ENCODE measurements at regions not wholly inside any gene's neighbourhood (a gene's known extent, or its start where the extent isn't known, plus 50 kb on each side); places are given as distances from the start of the nearest gene placed in this dataset.
"Not testable (repeated sequence)": the region's sequence is repeated elsewhere in the genome, so short reads cannot be mapped to it uniquely, and the experiment has no call there.

- DNase-seq (ENCODE audit: low read depth): no peak
These were observed 248.3 kb downstream of the PHF14 start for GRCh38 chr7:11221984-11222383.

- DNase-seq (ENCODE audit: low read depth): no peak
These were observed 250.9 kb downstream of the PHF14 start for GRCh38 chr7:11224535-11224934.

GRCh38 chr7:11228515-11228914 is 254.8 kb downstream of the PHF14 start:
- no peak for DNase-seq (ENCODE audit: low read depth)

- DNase-seq (ENCODE audit: low read depth): no peak
These were observed 257.5 kb downstream of the PHF14 start for GRCh38 chr7:11231190-11231589.

- DNase-seq (ENCODE audit: low read depth): no peak
These were observed 258.8 kb downstream of the PHF14 start for GRCh38 chr7:11232462-11232861.

- no peak for DNase-seq (ENCODE audit: low read depth)
These were observed 260.2 kb downstream of the PHF14 start for GRCh38 chr7:11233871-11234270.

DNA sequence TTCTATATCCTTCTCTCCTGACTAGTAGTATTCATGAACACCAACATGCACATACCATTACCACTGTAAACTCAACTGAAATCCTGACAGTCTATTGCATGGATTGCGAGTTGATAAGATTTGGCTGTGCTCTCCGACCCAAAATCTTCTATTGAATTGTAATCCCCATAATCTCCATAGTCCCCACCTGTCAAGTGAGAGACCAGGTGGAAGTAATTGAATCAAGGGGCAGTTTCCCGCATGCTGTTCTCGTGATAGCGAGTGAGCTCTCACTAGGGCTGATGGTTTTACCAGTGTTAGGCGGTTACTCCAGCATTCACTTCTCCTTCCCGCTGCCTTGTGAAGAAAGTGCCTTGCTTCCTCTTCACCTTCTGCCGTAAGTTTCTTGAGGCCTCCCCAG is 261.8 kb downstream of the PHF14 start:
- DNase-seq (ENCODE audit: low read depth): no peak

- DNase-seq (ENCODE audit: low read depth): no peak
These were observed 263.0 kb downstream of the PHF14 start for GRCh38 chr7:11236680-11237079.

- no peak for DNase-seq (ENCODE audit: low read depth)
These were observed 264.1 kb downstream of the PHF14 start for GRCh38 chr7:11237742-11238141.

- DNase-seq (ENCODE audit: low read depth): peak; percentile 14
These were observed 265.6 kb downstream of the PHF14 start for GRCh38 chr7:11239316-11239715.

DNA sequence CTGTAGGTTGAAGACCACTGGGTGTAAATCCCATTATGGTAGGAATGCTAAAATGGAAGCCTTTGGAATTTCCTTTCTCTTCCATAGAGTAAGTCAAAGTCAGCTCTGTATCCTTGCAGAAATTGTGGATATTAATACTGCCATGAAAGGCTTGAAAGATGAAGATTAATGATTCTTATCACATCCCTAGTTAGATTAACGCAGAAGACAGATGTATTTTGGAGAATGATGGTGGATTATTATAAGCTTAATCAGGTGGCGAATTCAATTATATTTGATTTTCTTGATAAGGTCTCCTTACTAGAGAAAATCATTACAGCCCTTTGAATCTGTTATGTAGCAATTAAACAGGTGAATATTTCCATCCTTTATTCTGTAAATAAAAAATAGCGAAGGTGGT is 270.1 kb downstream of the PHF14 start:
- DNase-seq (ENCODE audit: low read depth): no peak

- DNase-seq (ENCODE audit: low read depth): no peak
These were observed 270.5 kb downstream of the PHF14 start for GRCh38 chr7:11244149-11244548.

- no peak for DNase-seq (ENCODE audit: low read depth)
These were observed 273.9 kb downstream of the PHF14 start for GRCh38 chr7:11247545-11247944.

DNA sequence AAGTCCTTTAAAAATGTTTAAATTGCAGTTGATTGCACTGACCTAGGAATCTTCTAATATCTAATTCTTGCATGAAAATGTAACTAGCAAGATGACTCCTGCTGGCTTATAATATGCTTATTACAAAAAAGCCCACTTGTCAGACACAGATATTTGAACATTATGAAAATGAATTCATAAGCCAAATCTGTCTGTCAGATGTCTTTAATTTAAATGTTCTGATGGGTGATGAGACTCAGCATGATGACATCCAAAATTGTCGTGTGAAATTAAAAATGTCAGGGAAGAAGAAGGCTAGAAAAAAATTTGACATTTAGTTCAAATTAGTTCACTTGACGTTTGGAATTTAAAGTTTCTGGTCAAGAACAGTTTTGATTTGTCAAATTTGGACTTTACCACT is 277.8 kb downstream of the PHF14 start:
- DNase-seq (ENCODE audit: low read depth): no peak

DNA sequence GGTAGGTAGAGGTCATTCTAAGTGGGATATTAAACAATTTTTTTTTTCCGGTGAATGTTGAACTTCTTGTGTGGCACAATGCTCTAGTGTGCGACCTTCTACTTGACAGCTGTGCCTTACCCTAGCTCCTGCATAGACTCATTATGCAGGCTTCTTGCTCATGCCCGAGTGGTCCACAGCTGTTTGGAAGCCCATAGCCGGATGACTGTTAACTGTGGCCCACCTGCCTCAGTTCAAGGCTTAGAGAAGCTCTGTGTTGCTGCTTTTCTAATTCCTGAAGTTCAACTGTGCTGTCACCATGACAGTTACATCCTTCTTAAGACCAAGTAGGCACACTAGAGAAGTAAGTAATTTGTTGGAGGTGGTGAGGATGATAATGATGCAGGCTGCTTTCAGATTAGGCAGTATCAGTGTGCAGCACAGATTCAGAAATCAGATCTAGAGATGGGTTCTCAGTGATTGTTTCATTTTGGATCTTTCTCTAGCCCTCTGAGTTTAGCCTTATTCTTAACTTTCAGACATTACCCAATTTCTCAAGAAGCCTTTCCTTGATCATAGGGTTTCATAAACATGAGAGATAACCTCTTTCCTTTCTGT is 278.4 kb downstream of the PHF14 start:
- DNase-seq (ENCODE audit: low read depth): no peak

DNA sequence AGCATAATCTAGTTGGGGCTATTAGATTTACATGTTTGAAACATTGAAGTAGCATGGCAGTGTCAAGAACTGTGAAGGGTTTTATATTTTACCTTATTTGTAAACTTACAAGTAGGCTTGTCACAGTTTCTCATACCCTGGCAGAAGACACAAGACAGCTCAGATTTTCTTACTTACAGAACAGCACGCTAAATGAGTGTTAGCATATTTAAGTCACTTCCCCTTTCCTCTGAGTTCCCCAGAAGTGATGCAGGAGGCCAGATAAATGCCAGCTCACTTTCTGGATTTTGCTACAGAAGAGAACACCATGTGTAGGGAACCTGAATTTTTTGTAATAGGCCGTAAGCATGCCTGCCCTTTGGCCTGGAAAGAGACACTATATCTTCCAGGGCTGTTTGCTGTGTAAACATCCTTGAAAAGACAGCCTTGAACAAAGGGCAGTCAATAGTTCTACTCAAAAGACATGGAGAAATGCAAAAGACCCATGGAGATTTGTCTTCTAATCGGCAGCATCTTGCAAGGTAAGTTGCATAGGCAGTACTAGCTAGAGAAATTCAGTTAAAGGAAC is 279.1 kb downstream of the PHF14 start:
- no peak for DNase-seq (ENCODE audit: low read depth)

DNA sequence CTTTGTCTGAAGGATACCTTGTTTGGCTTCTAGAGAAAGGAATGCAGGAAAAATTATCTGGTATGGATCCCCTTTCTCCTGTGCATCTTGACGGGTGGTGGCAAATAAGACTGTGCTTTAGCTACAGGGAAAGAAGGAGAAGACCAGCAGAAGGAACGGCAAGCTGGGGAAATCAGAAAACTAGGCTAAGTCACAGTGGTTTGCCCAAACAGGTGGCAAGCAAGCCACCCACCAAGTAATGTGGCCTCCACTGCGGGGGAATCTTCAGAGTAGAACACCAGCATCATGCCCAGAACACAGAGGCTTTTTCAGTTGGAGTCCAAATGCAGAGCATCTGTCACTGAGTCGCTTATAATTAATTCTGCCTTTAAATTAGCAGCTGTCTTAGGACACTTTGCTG is 282.8 kb downstream of the PHF14 start:
- DNase-seq (ENCODE audit: low read depth): no peak

- DNase-seq (ENCODE audit: low read depth): no peak
These were observed 287.8 kb downstream of the PHF14 start for GRCh38 chr7:11261470-11261869.

GRCh38 chr7:11266101-11266500 is 292.4 kb downstream of the PHF14 start:
- DNase-seq (ENCODE audit: low read depth): no peak

- DNase-seq (ENCODE audit: low read depth): no peak
These were observed 298.7 kb downstream of the PHF14 start for GRCh38 chr7:11272352-11272751.

- DNase-seq (ENCODE audit: low read depth): no peak
These were observed 300.4 kb downstream of the PHF14 start for GRCh38 chr7:11274074-11274473.

DNA sequence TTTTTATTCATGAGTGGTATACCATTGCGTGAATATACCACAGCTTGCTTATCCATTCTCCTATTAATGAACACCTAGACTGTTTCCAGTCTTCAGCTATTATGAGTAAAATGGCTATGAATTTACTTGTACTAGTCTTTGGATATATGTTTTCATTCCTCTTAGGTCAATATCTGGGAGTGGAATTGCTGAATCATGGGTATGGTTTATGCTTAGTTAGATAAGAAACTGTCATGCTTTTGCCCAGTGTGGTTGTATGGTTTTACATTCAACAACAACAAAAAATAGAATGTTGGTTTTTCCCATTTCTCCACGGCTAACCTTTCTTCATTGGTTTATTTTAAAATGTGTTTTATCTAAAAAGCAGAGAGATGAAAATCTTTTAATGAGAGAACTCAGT is 308.3 kb downstream of the PHF14 start:
- DNase-seq (ENCODE audit: low read depth): no peak

DNA sequence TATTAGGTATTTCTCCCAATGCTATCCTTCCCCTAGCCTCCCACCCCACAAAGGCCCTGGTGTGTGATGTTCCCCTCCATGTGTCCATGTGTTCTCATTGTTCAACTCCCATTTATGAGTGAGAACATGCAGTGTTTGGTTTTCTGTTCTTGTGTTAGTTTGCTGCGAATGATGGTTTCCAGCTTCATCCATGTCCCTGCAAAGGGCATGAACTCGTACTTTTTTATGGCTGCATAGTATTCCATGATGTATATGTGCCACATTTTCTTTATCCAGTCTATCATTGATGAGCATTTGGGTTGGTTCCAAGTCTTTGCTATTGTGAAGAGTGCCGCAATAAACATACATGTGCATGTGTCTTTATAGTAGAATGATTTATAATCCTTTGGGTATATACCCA is 309.9 kb downstream of the PHF14 start:
- DNase-seq (ENCODE audit: low read depth): not testable (repeated sequence)

DNA sequence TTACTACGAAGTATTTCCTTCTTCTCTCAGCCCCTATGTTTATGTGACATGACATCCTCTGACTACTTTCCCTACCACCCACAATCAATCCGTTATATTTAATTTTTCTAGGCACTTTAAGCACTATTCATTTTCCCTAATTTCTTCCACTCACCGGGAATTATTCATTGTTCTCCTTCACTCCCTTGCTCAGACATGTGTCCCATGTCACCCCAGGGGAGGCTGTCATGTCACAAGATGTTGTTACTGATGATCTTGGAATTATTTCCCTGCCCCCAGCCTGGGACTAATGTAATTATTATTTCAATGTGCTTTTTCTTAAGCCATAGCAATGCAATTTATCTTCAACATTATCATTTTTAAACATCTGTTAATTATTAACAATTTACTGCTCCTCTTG is 317.2 kb downstream of the PHF14 start:
- DNase-seq (ENCODE audit: low read depth): no peak
